PC-9 (cell line): ENCODE measurements at regions not wholly inside any gene's neighbourhood (a gene's known extent, or its start where the extent isn't known, plus 50 kb on each side); places are given as distances from the start of the nearest gene placed in this dataset.
"Not testable (repeated sequence)": the region's sequence is repeated elsewhere in the genome, so short reads cannot be mapped to it uniquely, and the experiment has no call there.

Experiments
- BruUV-seq: library from RNA; stranded (reverse); fragments of 400-500 nt; replicated peaks from 2 replicates; lab custom pipeline; 2021; lab: Mats Ljungman, UMichigan
- CTCF ChIA-PET: fragments of 300-600 bp; sonication (Branson Sonifier 250); formaldehyde crosslinking; loops from one replicate; lab custom pipeline; 2022; ENCODE audit warnings: antibody characterized with exemption; lab: Charles Lee
- POLR2A ChIA-PET: fragments of 300-600 bp; sonication (Branson Sonifier 250); formaldehyde crosslinking; loops from one replicate; lab custom pipeline; 2022; ENCODE audit warnings: antibody characterized with exemption; ENCODE audit not compliant: unreplicated experiment; lab: Charles Lee
- DNase-seq, 2 experiments: peaks; one replicate each; pipeline versions ENCODE4 v3.0.0 to v3.0.0-alpha.2; 2015 to 2022; ENCODE audit warnings: mixed read lengths in 1 of 2
- H2AFZ ChIP-seq: fragments of 200-600 bp; sonication (generic); 2 replicates; pipeline ENCODE4 v1.8.1; 2017; ENCODE audit warnings: antibody characterized with exemption
- H3F3A ChIP-seq: fragments of 200-600 bp; sonication (generic); 2 replicates; pipeline ENCODE4 v1.8.1; 2017; ENCODE audit warnings: antibody characterized with exemption, mild to moderate bottlenecking, low read depth; ENCODE audit not compliant: insufficient read depth
- H3K27ac ChIP-seq: fragments of 200-600 bp; sonication (generic); 2 replicates; pipeline ENCODE4 v1.6.1; 2016; ENCODE audit warnings: mixed run types
- H3K27me3 ChIP-seq: fragments of 200-600 bp; sonication (generic); 2 replicates; pipeline ENCODE4 v1.6.1; 2016; ENCODE audit warnings: low read depth, mixed run types; ENCODE audit not compliant: insufficient read depth
- H3K36me3 ChIP-seq: fragments of 200-600 bp; sonication (generic); 2 replicates; pipeline ENCODE4 v1.6.1; 2016; ENCODE audit warnings: low read depth, mixed run types
- H3K4me1 ChIP-seq: fragments of 200-600 bp; sonication (generic); replicated peaks from 2 replicates; pipeline ENCODE4 v1.6.1; 2016; ENCODE audit warnings: mixed run types; ENCODE audit not compliant: insufficient read depth
- H3K4me2 ChIP-seq: fragments of 200-600 bp; sonication (generic); 2 replicates; pipeline ENCODE4 v1.6.1; 2017; ENCODE audit warnings: mixed run types
- H3K4me3 ChIP-seq: fragments of 200-600 bp; sonication (generic); 2 replicates; pipeline ENCODE4 v1.6.1; 2016; ENCODE audit warnings: mixed run types
- H3K79me2 ChIP-seq: fragments of 200-600 bp; sonication (generic); 2 replicates; pipeline ENCODE4 v1.6.1; 2017; ENCODE audit warnings: low read depth, mixed run types
- H3K9me2 ChIP-seq: fragments of 200-600 bp; sonication (generic); 2 replicates; pipeline ENCODE4 v1.8.1; 2017; ENCODE audit warnings: mild to moderate bottlenecking; ENCODE audit not compliant: insufficient read depth
- H3K9me3 ChIP-seq: fragments of 200-600 bp; sonication (generic); 2 replicates; pipeline ENCODE4 v1.8.1; 2016; ENCODE audit warnings: low read depth; ENCODE audit not compliant: insufficient read depth
- H4K20me1 ChIP-seq: fragments of 200-600 bp; sonication (generic); 2 replicates; pipeline ENCODE4 v1.8.1; 2017; ENCODE audit not compliant: insufficient read depth
- EZH2 ChIP-seq: fragments of 200-600 bp; sonication (generic); IDR thresholded peaks from 2 replicates; pipeline ENCODE4 v1.8.0; 2017; ENCODE audit warnings: antibody characterized with exemption, low read depth
- intact Hi-C: fragments of 100-400 bp; cut with micrococcal nuclease; formaldehyde crosslinking; loops from one replicate; pipeline ENCODE4 v1.10.0; 2022; ENCODE audit not compliant: unreplicated experiment
- TF ChIP-seq, protein P1 (sequence below): fragments of 200-600 bp; sonication (generic); conservative IDR thresholded peaks from 2 replicates; pipeline ENCODE4 v1.6.1; 2017; ENCODE audit warnings: mixed run types, antibody characterized with exemption, mild to moderate bottlenecking, moderate library complexity

DNA sequence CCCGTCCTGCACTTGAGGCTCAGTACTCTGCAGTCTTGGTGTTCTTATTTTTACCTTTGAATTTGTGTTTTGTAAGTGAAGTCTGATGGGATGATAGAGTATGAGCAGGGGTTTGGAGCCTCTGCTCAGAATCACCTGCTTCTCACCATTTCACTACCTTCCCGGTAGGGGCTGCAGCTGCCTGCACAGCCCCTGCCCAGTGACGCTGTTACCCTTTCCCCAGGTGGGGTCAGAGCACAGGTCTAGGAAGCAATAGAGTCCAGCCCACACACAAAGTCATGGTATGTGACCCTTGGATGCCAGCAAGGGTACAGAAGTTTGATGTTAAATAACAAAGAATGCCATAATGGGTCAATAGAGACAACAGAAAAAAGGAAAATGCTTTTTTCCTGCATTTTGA, 101.8 kb upstream of the TCF21 start:
- Histone ChIP-seq H3K79me2 (no peaks in the 10 kb centered on the region), H2AFZ (0 out of 2 replicates have a peak overlapping the region, but pooled peaks have one; percentile 0), H4K20me1 (no peaks in the 10 kb centered on the region), H3K27me3 (no peaks in the 10 kb centered on the region), H3K4me3 (no peak overlapping the region), H3K27ac (no peak overlapping the region), H3K9me2 (peaks cover 10% of the 10 kb centered on the region; the same call in 1 of the 2 replicates), H3K9me3 (no peaks in the 10 kb centered on the region), H3K4me1 (no peaks in the 10 kb centered on the region), H3K36me3 (no peaks in the 10 kb centered on the region), H3F3A (no peaks in the 10 kb centered on the region), H3K4me2 (no peak overlapping the region)
- DNase-seq: no peak
- TF ChIP-seq EZH2: no peak
- TF ChIP-seq, protein P1, sequence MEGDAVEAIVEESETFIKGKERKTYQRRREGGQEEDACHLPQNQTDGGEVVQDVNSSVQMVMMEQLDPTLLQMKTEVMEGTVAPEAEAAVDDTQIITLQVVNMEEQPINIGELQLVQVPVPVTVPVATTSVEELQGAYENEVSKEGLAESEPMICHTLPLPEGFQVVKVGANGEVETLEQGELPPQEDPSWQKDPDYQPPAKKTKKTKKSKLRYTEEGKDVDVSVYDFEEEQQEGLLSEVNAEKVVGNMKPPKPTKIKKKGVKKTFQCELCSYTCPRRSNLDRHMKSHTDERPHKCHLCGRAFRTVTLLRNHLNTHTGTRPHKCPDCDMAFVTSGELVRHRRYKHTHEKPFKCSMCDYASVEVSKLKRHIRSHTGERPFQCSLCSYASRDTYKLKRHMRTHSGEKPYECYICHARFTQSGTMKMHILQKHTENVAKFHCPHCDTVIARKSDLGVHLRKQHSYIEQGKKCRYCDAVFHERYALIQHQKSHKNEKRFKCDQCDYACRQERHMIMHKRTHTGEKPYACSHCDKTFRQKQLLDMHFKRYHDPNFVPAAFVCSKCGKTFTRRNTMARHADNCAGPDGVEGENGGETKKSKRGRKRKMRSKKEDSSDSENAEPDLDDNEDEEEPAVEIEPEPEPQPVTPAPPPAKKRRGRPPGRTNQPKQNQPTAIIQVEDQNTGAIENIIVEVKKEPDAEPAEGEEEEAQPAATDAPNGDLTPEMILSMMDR: no peak
- no TSS peak for BruUV-seq
- CTCF ChIA-PET: no interaction called here
- intact Hi-C loops: no loop called here
- POLR2A ChIA-PET: no interaction called here

DNA sequence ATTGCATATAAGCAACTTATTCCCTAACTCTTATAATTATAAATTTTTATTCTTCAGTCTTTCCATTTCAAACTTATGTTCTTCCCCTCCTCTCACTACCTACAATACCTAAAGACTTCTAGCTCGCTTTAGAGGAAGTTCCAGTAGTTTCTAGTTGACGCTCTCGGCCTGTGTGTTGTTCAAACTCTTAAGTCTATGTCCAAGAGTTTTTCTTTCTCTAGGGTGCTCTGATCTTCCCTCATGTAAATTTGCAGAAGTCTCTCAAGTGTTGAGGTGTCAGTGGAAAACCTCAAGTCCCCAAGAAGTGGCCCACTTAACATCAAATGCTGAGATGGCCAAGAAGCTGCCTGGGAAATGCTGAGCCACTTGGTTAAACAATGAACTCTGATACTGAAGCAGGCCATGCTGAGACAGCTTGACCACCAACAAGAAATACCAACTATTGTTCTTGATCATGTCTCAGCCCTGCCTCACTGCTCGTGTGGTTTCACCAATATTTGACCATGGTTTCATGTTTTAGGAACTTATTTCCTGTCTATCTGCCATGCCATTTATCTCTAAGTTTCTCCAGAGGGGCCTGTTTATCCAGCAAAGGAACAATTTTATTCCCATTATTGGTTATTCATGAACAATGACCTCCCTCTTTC, 100.9 kb upstream of the TCF21 start:
- Histone ChIP-seq H4K20me1 (no peaks in the 10 kb centered on the region), H3K79me2 (no peaks in the 10 kb centered on the region), H2AFZ (no peak overlapping the region), H3K4me3 (no peak overlapping the region), H3K27ac (no peak overlapping the region), H3K4me2 (no peak overlapping the region), H3K4me1 (no peaks in the 10 kb centered on the region), H3K36me3 (no peaks in the 10 kb centered on the region), H3K9me3 (no peaks in the 10 kb centered on the region), H3K27me3 (no peaks in the 10 kb centered on the region), H3K9me2 (peaks cover 10% of the 10 kb centered on the region; the same call in 1 of the 2 replicates), H3F3A (no peaks in the 10 kb centered on the region)
- intact Hi-C loops: no loop called here
- POLR2A ChIA-PET: no interaction called here
- no peak for DNase-seq
- TF ChIP-seq, protein P1: no peak
- TF ChIP-seq EZH2: no peak
- BruUV-seq: no TSS peak
- CTCF ChIA-PET: no interaction called here

DNA sequence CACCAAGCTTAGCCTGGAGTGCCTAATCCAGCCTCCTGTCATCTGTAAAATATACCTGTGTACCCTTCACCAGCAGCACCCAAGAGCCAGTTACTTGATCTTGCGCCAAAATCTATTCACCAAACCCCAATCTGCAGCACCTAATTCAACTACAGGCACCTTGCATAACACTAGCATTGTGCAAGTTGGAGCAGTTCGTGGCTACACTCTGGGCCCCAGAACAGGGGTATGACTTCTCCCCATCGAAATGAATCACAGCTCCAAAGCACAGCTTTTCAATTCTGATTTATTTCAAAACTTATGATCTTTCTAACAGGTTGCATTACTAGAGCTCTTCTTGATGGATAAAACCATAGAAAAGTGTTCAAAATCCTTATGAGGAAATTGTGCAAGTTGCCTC, 100.4 kb upstream of the TCF21 start:
- H3K36me3 ChIP-seq: no peaks in the 10 kb centered on the region
- TF ChIP-seq, protein P1: no peak
- TF ChIP-seq EZH2: no peak
- no peaks in the 10 kb centered on the region for H3K9me3 ChIP-seq
- H3K4me2 ChIP-seq: no peak overlapping the region
- intact Hi-C loops: no loop called here
- H3F3A ChIP-seq: no peaks in the 10 kb centered on the region
- no peak for DNase-seq
- H4K20me1 ChIP-seq: no peaks in the 10 kb centered on the region
- no peaks in the 10 kb centered on the region for H3K79me2 ChIP-seq
- H3K27ac ChIP-seq: no peak overlapping the region
- peaks cover 10% of the 10 kb centered on the region for H3K9me2 ChIP-seq
- ChIA-PET CTCF (no interaction called here), POLR2A (no interaction called here)
- H2AFZ ChIP-seq: no peak overlapping the region
- H3K4me3 ChIP-seq: no peak overlapping the region
- H3K4me1 ChIP-seq: no peaks in the 10 kb centered on the region
- no peaks in the 10 kb centered on the region for H3K27me3 ChIP-seq
- no TSS peak for BruUV-seq

DNA sequence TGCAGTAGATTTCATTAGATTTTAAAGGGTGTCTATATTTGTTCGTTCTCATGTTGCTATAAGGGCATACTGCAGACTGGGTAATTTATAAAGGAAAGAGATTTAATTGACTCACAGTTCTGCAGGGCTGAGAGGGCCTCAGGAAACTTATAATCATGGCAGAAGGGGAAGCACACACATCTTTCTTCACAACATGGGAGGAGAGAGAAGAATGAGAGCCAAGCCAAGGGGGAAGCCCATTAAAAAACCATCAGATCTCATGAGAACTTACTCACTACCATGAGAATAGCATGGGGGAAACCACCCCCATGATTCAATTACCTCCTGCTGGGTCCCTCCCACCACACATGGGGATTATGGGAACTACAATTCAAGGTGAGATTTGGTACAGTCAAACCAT, 99.5 kb upstream of the TCF21 start:
- H4K20me1 ChIP-seq, BruUV-seq, H3F3A ChIP-seq, H3K27me3 ChIP-seq, H3K4me2 ChIP-seq, CTCF ChIA-PET, intact Hi-C loops, H3K27ac ChIP-seq, POLR2A ChIA-PET, H3K79me2 ChIP-seq, H3K4me3 ChIP-seq, H3K9me2 ChIP-seq, DNase-seq, H3K9me3 ChIP-seq, H3K36me3 ChIP-seq, H2AFZ ChIP-seq, H3K4me1 ChIP-seq: not testable (repeated sequence)

DNA sequence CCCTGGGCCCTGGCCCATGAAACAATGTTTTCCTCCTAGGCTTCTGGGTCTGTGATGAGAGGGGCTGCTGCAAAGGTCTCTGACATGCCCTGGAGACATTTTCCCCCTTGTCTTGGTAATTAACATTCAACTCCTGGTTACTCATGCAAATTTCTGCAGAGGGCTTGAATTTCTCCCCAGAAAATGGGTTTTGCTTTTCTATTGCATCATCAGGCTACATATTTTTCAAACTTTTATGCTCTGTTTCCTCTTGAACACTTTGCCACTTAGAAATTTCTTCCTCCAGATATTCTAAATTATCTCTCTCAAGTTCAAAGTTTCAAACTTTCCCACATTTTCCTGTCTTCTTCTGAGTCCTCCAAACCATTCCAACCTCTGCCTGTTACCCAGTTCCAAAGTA, 98.2 kb upstream of the TCF21 start:
- H3F3A ChIP-seq, H3K27ac ChIP-seq, POLR2A ChIA-PET, H3K9me2 ChIP-seq, intact Hi-C loops, H4K20me1 ChIP-seq, H2AFZ ChIP-seq, H3K4me2 ChIP-seq, H3K79me2 ChIP-seq, DNase-seq, H3K4me3 ChIP-seq, H3K4me1 ChIP-seq, H3K9me3 ChIP-seq, CTCF ChIA-PET, BruUV-seq, H3K27me3 ChIP-seq, H3K36me3 ChIP-seq: not testable (repeated sequence)
